NCI-H2196 (cell line): ENCODE measurements at regions not wholly inside any gene's neighbourhood (a gene's known extent, or its start where the extent isn't known, plus 50 kb on each side); places are given as distances from the start of the nearest gene placed in this dataset.
A peak's percentile ranks its signal among the peaks of the same experiment; 100 is the strongest.
"Not testable (repeated sequence)": the region's sequence is repeated elsewhere in the genome, so short reads cannot be mapped to it uniquely, and the experiment has no call there.

ENCODE experiments used
- DNase-seq: peaks from one replicate; lab custom pipeline; 2025; ENCODE audit not compliant: unreplicated experiment; lab: John Stamatoyannopoulos, UW

- no peak for DNase-seq
These were observed 378.8 kb downstream of the MED13L start for GRCh38 chr12:115898670-115899069.

DNA sequence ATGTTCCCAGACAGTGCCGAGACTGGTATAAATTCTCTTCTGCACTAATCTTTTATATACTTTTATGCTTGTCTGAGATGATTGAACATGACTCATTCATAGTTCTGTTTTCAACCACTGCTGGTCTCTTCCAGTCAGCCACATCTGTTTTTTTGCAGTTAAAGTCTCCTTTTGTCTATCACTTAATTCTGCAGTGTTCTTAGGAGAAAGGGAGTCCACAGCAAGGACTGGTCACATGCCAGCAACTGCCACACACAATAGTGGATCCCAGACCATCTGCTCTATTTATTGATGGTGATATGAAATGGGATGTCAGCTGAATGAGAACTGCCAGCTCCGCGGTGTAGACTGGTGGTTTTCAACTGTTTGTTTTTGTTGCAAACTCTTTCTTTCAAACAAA is 379.8 kb downstream of the MED13L start:
- DNase-seq = no peak

DNA sequence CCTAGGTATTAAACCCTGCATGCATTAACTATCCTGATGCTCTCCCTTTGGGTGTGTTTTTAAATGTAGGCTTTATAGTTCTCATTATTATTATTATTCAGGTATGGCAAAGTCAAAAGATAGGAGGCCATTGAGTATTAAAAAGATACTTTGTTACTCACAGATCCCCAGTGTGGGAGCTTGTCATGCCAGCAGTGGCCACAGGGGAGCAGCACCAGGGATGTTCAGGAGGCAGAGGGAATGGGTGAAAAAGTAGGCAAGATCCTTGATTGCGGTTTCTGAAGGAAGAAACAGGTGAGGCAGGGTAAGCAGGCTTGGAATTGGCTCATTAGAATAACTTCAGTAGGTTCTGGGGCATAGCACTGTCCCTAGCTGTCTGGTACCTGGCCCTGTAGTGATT is 382.2 kb downstream of the MED13L start:
- DNase-seq = no peak

DNA sequence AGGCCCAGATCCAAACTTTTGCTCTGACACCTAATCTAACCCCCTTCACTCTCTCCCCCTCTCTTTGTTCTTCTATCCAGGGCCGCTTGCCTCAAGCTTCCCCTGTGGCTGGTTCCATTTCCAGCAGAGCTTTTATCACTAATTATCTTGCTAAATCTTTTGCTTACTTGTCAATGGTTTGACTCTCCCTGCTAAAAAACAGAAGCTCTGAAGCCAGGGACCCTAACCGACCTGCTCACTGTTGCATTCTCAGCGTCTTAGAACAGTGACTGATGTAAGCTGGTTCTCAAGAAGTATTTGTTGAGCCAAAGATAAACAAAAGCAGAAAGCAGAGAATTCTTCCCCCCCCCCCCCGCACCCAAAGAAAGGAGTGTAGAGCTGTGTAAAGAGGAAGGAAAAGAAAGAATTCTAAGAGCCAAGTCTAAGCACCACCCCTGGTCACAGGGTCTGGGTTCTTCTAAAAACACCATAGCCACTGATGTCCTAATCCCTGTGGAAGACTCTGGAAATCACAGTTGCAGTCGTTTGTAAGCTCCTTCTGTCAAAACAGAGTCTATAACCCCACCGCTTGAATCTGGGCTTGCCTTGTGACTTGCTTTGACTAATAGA is 385.8 kb downstream of the MED13L start:
- no peak for DNase-seq

DNA sequence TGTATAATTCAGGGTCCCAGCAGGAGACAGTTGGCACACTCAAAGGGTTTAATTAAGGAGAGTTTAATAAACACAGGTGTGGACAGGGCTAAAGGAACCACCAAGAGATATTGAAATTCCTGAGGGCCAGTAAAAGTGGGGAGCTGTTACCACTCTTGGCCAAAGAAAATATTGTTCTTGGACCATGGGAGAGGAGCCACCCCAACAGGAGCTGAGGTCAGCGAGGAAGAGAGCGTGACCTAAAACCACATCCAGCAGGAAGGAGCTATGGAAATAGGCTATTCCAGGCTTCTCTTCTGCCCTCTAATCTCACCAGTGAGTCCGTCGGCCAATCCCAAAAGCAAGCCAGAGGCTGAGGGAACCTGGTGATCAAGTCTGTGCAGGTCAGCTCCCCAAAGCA is 390.8 kb downstream of the MED13L start:
- no peak for DNase-seq

DNA sequence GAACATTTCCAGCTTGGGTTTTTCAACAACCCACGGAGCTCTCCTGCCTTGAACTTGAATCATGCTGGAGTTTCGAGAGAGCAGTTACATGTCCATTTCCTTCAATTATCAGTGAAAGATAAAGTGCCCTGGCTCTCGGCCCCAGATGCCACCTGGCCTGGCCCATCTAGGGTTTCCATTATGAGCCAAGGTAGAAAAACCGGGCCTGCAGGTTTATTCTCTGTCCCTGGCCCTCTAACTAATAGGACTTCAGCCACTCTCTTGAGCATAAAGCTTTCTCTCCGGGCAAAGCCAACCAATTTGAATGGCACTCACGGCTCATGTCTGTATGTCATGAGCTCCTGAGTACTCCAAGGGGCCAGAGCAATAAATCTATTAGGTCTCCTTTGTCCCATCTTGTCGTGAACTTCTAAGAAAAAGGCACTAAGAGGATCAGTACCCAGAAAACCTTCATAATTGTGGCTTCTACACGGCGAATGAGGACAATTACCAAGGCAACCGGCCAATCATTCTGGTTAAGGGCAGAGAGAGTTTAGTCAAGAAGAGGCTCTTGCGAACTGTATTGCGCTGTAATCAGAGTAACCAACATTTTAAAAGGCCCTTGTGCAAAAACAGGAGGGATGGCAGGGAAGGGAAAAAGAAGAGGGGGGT is 392.3 kb downstream of the MED13L start:
- peak; percentile 89 for DNase-seq

DNA sequence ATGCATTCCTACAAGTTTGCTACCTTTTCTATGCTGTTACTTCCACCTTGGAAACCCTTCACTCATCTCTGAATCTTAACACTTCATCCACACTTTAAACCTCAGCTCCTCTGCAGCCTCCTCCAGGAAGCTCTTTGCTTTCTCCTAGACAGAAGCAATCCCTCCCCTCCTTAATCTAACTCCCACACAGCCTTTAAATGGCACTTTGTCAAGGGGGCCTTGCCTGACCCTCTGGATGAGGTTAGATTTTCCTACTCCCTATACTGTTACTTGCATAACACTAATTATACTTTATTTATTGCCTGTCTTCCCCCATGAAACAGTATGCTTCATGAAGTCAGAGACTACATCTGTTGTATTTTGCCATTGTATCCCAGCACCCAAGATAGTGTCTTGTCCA is 394.6 kb downstream of the MED13L start:
- DNase-seq = no peak

GRCh38 chr12:115880238-115880637 is 397.3 kb downstream of the MED13L start:
- DNase-seq = no peak

DNA sequence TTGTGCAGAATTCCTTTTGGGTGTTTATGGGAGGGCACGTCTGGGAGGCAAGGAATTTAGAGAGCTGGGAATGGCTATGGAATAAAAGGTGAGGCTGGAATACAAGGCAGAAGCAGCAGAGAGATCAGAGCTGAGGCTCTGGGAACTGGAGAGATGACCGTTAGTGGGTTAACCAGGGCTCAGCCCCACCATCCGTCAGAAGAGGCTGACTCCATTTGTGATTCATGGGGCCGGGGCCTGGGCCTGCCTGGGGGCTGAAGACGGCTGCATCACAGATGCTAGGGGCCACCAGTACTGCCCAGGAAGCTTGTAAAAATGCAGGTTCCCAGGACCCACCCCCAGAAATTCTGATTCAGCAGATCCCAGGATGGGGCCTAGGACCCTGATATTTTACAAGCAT is 398.1 kb downstream of the MED13L start:
- DNase-seq = no peak

GRCh38 chr12:115873451-115874082 is 403.9 kb downstream of the MED13L start:
- DNase-seq = peak; percentile 30

GRCh38 chr12:115872919-115873357 is 404.6 kb downstream of the MED13L start:
- peak; percentile 83 for DNase-seq

- peak; percentile 60 for DNase-seq
These were observed 405.3 kb downstream of the MED13L start for GRCh38 chr12:115872212-115872611.

- peak; percentile 80 for DNase-seq
These were observed 405.8 kb downstream of the MED13L start for GRCh38 chr12:115871714-115872113.

- DNase-seq = no peak
These were observed 407.0 kb downstream of the MED13L start for GRCh38 chr12:115870510-115870909.

GRCh38 chr12:115870021-115870420 is 407.5 kb downstream of the MED13L start:
- no peak for DNase-seq

DNA sequence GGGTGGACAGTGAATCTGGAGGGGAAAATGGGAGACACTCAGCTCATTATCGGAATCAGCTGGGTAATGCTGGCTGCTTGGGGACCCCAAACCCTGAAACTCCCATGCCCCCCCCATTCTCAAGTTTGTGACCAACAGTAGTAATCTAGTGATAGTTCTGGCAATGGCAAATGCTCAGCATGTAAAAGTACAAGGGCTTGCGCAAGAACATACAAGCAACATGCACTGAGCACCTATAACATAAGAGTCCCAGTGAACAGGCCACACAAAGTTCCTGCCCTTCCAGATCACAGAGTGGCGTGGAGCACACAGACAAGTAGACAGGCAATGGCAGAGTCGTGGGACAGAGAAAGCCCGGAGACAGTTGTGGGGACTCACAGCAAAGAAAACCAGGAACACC is 407.9 kb downstream of the MED13L start:
- no peak for DNase-seq

DNA sequence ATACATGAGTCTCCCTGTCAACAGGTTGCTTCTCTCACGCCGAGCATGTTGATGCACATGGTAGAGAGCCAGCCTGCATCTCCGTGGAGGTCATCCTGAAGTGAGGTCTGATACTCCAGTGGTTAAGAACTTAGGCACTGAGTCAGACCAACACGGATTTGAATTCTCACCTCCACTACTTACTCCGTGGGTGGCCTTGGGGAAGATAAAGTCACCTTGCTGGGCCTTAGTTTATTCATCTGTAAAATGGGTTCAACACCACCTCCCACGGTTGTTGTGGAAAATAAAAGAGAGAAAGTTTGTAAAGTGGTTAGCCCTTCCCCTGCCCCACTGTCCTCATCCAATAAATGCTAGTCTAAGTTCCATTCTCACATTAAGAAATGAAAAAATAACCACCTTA is 408.9 kb downstream of the MED13L start:
- no peak for DNase-seq

DNA sequence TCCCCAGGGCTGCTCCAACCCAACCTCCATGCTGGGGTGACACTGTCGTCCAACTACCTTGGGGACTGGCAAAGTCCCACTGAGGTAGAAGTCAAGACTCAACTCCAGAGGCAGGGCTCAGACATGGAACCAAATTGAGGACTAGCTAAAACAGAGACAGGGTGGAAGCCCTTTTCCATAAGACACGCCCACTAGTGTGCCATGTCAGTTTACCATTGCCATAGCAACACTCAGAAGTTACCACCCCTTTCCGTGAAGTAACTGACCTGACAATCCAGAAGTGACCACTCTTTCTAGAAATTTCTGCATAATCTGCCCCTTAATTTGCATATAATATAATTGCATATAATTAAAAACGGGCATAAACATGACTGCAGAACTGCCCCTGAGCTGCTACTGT is 409.6 kb downstream of the MED13L start:
- peak; percentile 10 for DNase-seq

DNA sequence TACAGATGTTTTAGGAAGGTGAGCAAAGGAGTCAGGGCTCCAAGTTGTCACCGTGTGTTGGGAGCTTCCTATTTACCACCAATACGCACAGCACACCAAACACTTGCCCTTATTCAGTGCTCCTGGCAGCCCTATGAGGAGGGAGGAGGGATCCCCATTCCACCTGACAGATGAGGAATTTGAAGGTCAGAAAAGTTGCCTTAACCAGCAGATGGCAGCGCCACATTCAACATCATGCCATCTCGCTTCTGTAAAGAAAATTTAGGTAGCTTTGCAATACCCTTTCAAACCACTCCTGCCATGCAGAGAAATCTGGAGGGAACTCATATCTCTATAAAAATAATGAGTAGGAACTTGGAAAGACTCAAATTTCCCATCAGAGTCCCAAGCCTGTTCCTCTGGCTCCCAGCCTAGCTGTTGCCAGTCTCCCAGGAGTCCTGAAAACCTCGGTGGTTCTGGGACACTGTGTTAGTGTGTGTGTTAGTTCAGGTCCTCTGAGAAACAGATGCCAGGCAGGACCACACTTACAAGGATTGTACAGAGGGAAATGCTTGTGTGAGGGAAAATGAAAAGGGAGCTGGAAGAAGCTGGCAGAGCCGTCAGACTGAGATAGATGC is 410.5 kb downstream of the MED13L start:
- peak; percentile 69 for DNase-seq

DNA sequence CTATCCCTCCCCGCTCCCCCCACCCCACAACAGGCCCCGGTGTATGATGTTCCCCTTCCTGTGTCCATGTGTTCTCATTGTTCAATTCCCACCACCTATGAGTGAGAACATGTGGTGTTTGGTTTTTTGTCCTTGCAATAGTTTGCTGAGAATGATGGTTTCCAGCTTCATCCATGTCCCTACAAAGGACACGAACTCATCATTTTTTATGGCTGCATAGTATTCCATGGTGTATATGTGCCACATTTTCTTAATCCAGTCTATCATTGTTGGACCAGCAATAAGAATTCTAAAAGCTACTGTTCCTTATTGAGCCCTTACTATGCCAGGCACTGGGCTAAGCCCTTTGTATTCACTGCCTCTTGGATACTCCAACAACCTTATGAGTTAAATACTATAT is 411.2 kb downstream of the MED13L start:
- DNase-seq = not testable (repeated sequence)

DNA sequence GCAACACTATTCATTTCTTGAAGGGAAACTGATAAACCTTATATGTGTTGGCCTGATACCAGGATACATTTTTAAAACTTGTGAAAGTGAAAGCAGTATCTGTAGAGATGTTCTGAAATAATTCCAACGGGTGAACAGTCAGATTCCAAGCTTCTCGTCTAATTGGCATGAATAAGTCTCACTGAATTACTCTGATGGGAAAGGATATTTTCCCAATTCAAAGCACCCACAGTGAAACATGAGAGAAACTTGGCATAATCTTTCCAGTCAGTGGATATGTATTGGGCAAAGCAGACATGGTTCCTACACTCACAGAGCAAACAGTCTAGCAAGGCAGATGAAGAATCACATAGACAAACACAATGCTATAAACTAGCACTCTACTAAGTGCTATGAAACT is 413.1 kb downstream of the MED13L start:
- DNase-seq = no peak

- no peak for DNase-seq
These were observed 416.9 kb downstream of the MED13L start for GRCh38 chr12:115860619-115861018.
